Stimulated activated CD8-positive, alpha-beta memory T cell treated with anti-CD3 and anti-CD28 coated beads, Interleukin-4, amount 100 ng/mL, for 4 hours (primary cell): ENCODE measurements at regions not wholly inside any gene's neighbourhood (a gene's known extent, or its start where the extent isn't known, plus 50 kb on each side); places are given as distances from the start of the nearest gene placed in this dataset.

Source experiments
- DNase-seq, 2 donors: peaks; one replicate each; pipeline ENCODE4 v3.0.0-alpha.2; 2020; ENCODE audit warnings: low read depth in 2 of 2, low spot score in 1 of 2

GRCh38 chr4:145427991-145428390 lies 53.7 kb upstream of the SMAD1 start:
- no peak for DNase-seq

- DNase-seq = no peak
These were observed 54.4 kb upstream of the SMAD1 start for GRCh38 chr4:145427221-145427620.

GRCh38 chr4:145423017-145423708 lies 58.5 kb upstream of the SMAD1 start:
- DNase-seq = no peak

GRCh38 chr4:145420595-145421214 lies 60.9 kb upstream of the SMAD1 start:
- DNase-seq = no peak

- DNase-seq = no peak
These were observed 62.9 kb upstream of the SMAD1 start for GRCh38 chr4:145418739-145419138.

GRCh38 chr4:145417348-145418130 lies 64.1 kb upstream of the SMAD1 start:
- no peak for DNase-seq

GRCh38 chr4:145414841-145415240 lies 66.8 kb upstream of the SMAD1 start:
- no peak for DNase-seq

GRCh38 chr4:145414226-145414625 lies 67.4 kb upstream of the SMAD1 start:
- no peak for DNase-seq

GRCh38 chr4:145406970-145407369 lies 74.7 kb upstream of the SMAD1 start:
- no peak for DNase-seq

GRCh38 chr4:145404761-145405160 lies 76.9 kb upstream of the SMAD1 start:
- DNase-seq = no peak

- no peak for DNase-seq
These were observed 85.1 kb upstream of the SMAD1 start for GRCh38 chr4:145396581-145396980.

- no peak for DNase-seq
These were observed 91.1 kb upstream of the SMAD1 start for GRCh38 chr4:145390571-145390970.

- DNase-seq = no peak
These were observed 92.1 kb upstream of the SMAD1 start for GRCh38 chr4:145389550-145389949.

- no peak for DNase-seq
These were observed 93.6 kb upstream of the SMAD1 start for GRCh38 chr4:145388043-145388442.

- no peak for DNase-seq
These were observed 94.6 kb upstream of the SMAD1 start for GRCh38 chr4:145387079-145387478.

- DNase-seq = no peak
These were observed 100.5 kb upstream of the SMAD1 start for GRCh38 chr4:145381163-145381562.

GRCh38 chr4:145380123-145380522 lies 101.5 kb upstream of the SMAD1 start:
- DNase-seq = no peak

- DNase-seq = no peak
These were observed 106.2 kb upstream of the SMAD1 start for GRCh38 chr4:145375416-145375815.

- DNase-seq = no peak
These were observed 129.1 kb upstream of the SMAD1 start for GRCh38 chr4:145352438-145353145.

GRCh38 chr4:145351922-145352321 lies 129.7 kb upstream of the SMAD1 start:
- no peak for DNase-seq

- no peak for DNase-seq
These were observed 130.5 kb upstream of the SMAD1 start for GRCh38 chr4:145351162-145351561.

- no peak for DNase-seq
These were observed 133.4 kb upstream of the SMAD1 start for GRCh38 chr4:145348291-145348690.
